ENCODE measurements at regions not wholly inside any gene's neighbourhood (a gene's known extent, or its start where the extent isn't known, plus 50 kb on each side); places are given as distances from the start of the nearest gene placed in this dataset.

GRCh38 chr6:22682979-22683378 lies 113.6 kb downstream of the HDGFL1 start:
- TF ChIP-seq CTCF (conservative IDR thresholded peaks at IDR 0.05; ENCODE audit: low read depth, low read length), result no peak
- DNase-seq (ENCODE audit: low read depth), result no peak
- H3K4me3 ChIP-seq (ENCODE audit: low read depth, low read length), result no peak overlapping the region

GRCh38 chr6:22690446-22690845 lies 121.1 kb downstream of the HDGFL1 start:
- DNase-seq (ENCODE audit: low read depth), result no peak
- H3K4me3 ChIP-seq (ENCODE audit: low read depth, low read length), result no peak overlapping the region
- TF ChIP-seq CTCF (conservative IDR thresholded peaks at IDR 0.05; ENCODE audit: low read depth, low read length), result no peak

GRCh38 chr6:22694092-22694724 lies 124.8 kb downstream of the HDGFL1 start:
- H3K4me3 ChIP-seq (ENCODE audit: low read depth, low read length), result no peak overlapping the region
- DNase-seq (ENCODE audit: low read depth), result no peak
- no peak for TF ChIP-seq CTCF (conservative IDR thresholded peaks at IDR 0.05; ENCODE audit: low read depth, low read length)

- TF ChIP-seq CTCF (conservative IDR thresholded peaks at IDR 0.05; ENCODE audit: low read depth, low read length), result no peak
- no peak for DNase-seq (ENCODE audit: low read depth)
- H3K4me3 ChIP-seq (ENCODE audit: low read depth, low read length), result no peak overlapping the region
These were observed 127.1 kb downstream of the HDGFL1 start for GRCh38 chr6:22696481-22696880.

GRCh38 chr6:22697306-22697705 lies 127.9 kb downstream of the HDGFL1 start:
- no peak for DNase-seq (ENCODE audit: low read depth)
- no peak for TF ChIP-seq CTCF (conservative IDR thresholded peaks at IDR 0.05; ENCODE audit: low read depth, low read length)
- H3K4me3 ChIP-seq (ENCODE audit: low read depth, low read length), result no peak overlapping the region

- H3K4me3 ChIP-seq (ENCODE audit: low read depth, low read length), result no peak overlapping the region
- DNase-seq (ENCODE audit: low read depth), result peak; percentile 7
- no peak for TF ChIP-seq CTCF (conservative IDR thresholded peaks at IDR 0.05; ENCODE audit: low read depth, low read length)
These were observed 129.8 kb downstream of the HDGFL1 start for GRCh38 chr6:22699151-22699550.

- TF ChIP-seq CTCF (conservative IDR thresholded peaks at IDR 0.05; ENCODE audit: low read depth, low read length), result no peak
- H3K4me3 ChIP-seq (ENCODE audit: low read depth, low read length), result no peak overlapping the region
- DNase-seq (ENCODE audit: low read depth), result no peak
These were observed 137.3 kb downstream of the HDGFL1 start for GRCh38 chr6:22706651-22707050.
